Left ventricle myocardium inferior (tissue), 1 donor: ENCODE measurements at regions not wholly inside any gene's neighbourhood (a gene's known extent, or its start where the extent isn't known, plus 50 kb on each side); places are given as distances from the start of the nearest gene placed in this dataset.

Source experiments
- DNase-seq: peaks from one replicate; pipeline ENCODE4 v3.0.0-alpha.2; 2020
- H3K27ac ChIP-seq: fragments of 200-600 bp; replicated peaks from 2 replicates; pipeline ENCODE4 v1.8.0; 2021
- H3K27me3 ChIP-seq: fragments of 200-600 bp; 2 replicates; pipeline ENCODE4 v1.8.0; 2021; ENCODE audit warnings: low read depth
- H3K36me3 ChIP-seq: fragments of 200-600 bp; 2 replicates; pipeline ENCODE4 v1.8.0; 2021
- H3K4me1 ChIP-seq: fragments of 200-600 bp; 2 replicates; pipeline ENCODE4 v1.8.0; 2021
- H3K4me3 ChIP-seq: fragments of 200-600 bp; 2 replicates; pipeline ENCODE4 v1.8.0; 2021; ENCODE audit warnings: mild to moderate bottlenecking, moderate library complexity
- H3K9me3 ChIP-seq: fragments of 200-600 bp; replicated peaks from 2 replicates; pipeline ENCODE4 v1.8.0; 2021
- intact Hi-C: fragments of 100-400 bp; cut with micrococcal nuclease; formaldehyde crosslinking; loops from one replicate; pipeline ENCODE4 v1.11.0; 2022
- TF ChIP-seq, protein P1 (sequence below): fragments of 200-600 bp; IDR thresholded peaks from 2 replicates; pipeline ENCODE4 v1.8.0; 2021; ENCODE audit warnings: antibody characterized with exemption, mild to moderate bottlenecking, borderline replicate concordance
- donor health status: DM: no; HTN: yes; CAD: no; lungs with severe emphysema.

GRCh38 chr14:44420226-44420625 is 86.9 kb downstream of the FSCB start:
- intact Hi-C loops, result no loop called here
- Histone ChIP-seq H3K27me3 (no peaks in the 10 kb centered on the region), H3K27ac (no peak overlapping the region), H3K9me3 (peaks cover 22% of the 10 kb centered on the region), H3K4me3 (no peak overlapping the region), H3K36me3 (no peaks in the 10 kb centered on the region), H3K4me1 (no peaks in the 10 kb centered on the region)
- no peak for DNase-seq
- TF ChIP-seq, protein P1, sequence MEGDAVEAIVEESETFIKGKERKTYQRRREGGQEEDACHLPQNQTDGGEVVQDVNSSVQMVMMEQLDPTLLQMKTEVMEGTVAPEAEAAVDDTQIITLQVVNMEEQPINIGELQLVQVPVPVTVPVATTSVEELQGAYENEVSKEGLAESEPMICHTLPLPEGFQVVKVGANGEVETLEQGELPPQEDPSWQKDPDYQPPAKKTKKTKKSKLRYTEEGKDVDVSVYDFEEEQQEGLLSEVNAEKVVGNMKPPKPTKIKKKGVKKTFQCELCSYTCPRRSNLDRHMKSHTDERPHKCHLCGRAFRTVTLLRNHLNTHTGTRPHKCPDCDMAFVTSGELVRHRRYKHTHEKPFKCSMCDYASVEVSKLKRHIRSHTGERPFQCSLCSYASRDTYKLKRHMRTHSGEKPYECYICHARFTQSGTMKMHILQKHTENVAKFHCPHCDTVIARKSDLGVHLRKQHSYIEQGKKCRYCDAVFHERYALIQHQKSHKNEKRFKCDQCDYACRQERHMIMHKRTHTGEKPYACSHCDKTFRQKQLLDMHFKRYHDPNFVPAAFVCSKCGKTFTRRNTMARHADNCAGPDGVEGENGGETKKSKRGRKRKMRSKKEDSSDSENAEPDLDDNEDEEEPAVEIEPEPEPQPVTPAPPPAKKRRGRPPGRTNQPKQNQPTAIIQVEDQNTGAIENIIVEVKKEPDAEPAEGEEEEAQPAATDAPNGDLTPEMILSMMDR, result no peak

DNA sequence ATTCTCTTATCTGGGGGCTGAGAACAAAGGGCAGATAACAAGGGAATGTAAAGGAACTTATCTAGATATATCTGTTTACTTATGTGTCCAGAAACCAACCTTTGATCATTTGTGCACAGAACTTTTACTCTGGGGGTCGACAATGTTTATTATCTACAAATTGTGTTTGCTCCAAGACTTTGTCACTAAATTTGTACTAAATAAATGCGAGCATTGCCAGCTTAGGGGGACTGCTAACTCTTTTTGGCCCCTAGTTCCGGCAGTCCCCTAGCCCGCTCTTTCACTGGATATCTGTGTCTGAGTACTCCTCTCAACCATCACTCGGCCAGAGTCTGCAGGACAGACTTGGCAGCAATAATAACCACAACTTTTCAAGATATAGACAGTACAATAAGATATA is 88.2 kb downstream of the FSCB start:
- DNase-seq, result no peak
- intact Hi-C loops, result no loop called here

DNA sequence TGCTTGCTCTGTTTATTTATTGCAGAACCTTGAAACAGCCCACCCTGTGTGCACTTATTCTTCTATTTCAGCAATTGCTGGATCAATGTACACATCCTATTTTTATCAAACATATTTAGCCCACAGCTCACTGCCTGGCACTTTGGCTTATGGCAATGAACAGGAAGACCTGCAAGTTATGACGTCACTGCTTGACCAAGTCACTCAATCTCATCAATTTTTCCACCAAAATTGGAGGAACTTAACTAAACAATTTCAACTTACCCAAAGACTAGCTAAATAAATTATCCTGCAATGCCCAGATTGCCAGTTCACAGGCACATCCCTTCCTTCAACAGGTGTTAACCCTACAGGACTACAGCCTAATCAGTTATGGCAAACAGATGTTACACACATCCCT is 89.3 kb downstream of the FSCB start:
- no peaks in the 10 kb centered on the region for H3K4me1 ChIP-seq
- H3K36me3 ChIP-seq, result no peaks in the 10 kb centered on the region
- no peak overlapping the region for H3K27ac ChIP-seq
- no peaks in the 10 kb centered on the region for H3K27me3 ChIP-seq
- TF ChIP-seq, protein P1, result no peak
- intact Hi-C loops, result no loop called here
- peaks cover 21% of the 10 kb centered on the region for H3K9me3 ChIP-seq
- no peak for DNase-seq
- H3K4me3 ChIP-seq, result no peak overlapping the region

More for the DNA sequence above, 88.2 kb downstream of the FSCB start:
- no peak overlapping the region for H3K4me3 ChIP-seq
- H3K36me3 ChIP-seq, result no peaks in the 10 kb centered on the region
- peaks cover 27% of the 10 kb centered on the region for H3K9me3 ChIP-seq
- H3K4me1 ChIP-seq, result no peaks in the 10 kb centered on the region
- H3K27ac ChIP-seq, result no peak overlapping the region
- TF ChIP-seq, protein P1, result no peak
- no peaks in the 10 kb centered on the region for H3K27me3 ChIP-seq

GRCh38 chr14:44414646-44415045 is 92.4 kb downstream of the FSCB start:
- H3K4me3 ChIP-seq, result no peak overlapping the region
- H3K4me1 ChIP-seq, result no peaks in the 10 kb centered on the region
- DNase-seq, result no peak
- no peaks in the 10 kb centered on the region for H3K36me3 ChIP-seq
- H3K27ac ChIP-seq, result no peak overlapping the region
- H3K9me3 ChIP-seq, result peaks cover 21% of the 10 kb centered on the region
- no peaks in the 10 kb centered on the region for H3K27me3 ChIP-seq
- TF ChIP-seq, protein P1, result no peak
- intact Hi-C loops, result no loop called here

DNA sequence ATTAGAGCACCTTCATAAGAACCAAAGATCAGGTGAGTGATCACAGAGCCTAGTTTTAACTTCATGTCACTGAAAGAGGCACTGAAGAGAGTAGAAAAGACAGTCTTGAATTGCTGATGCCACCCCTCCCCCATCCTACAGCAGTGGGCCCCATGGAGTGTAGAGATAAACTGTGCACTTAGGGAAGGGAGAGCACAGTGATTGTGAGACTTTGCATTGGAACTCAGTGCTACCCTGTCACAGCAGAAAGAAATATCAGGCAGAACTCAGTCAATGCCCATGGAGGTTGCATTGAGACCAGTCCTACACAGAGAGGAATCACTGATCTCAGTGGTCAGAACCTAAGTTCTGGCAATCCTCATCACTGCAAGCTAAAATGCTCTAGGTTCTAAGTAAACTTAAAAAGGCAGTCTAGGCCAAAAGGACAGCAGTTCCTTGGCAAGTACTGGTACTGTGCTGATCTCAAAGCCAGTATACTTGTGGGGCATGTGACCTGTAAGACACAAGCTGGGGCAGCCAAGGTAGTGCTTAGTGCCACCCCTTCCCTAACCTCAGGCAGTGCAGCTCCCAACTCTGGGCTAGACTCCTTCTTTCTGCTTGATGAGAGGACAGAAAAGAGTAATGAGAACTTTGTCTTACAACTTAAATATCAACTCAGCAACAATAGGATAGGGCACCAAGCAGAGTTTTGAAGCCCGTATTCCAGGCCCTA is 94.1 kb downstream of the FSCB start:
- intact Hi-C loops, result no loop called here
- H3K27me3 ChIP-seq, result no peaks in the 10 kb centered on the region
- H3K27ac ChIP-seq, result no peak overlapping the region
- no peak for DNase-seq
- H3K9me3 ChIP-seq, result peaks cover 21% of the 10 kb centered on the region
- no peak overlapping the region for H3K4me3 ChIP-seq
- H3K4me1 ChIP-seq, result no peaks in the 10 kb centered on the region
- TF ChIP-seq, protein P1, result no peak
- H3K36me3 ChIP-seq, result no peaks in the 10 kb centered on the region
